Fibroblast of the conjunctiva (primary cell): ENCODE measurements at regions not wholly inside any gene's neighbourhood (a gene's known extent, or its start where the extent isn't known, plus 50 kb on each side); places are given as distances from the start of the nearest gene placed in this dataset.

ENCODE experiments used
- DNase-seq: peaks from one replicate; pipeline ENCODE4 v3.0.0-alpha.2; 2010; ENCODE audit warnings: low read depth

DNA sequence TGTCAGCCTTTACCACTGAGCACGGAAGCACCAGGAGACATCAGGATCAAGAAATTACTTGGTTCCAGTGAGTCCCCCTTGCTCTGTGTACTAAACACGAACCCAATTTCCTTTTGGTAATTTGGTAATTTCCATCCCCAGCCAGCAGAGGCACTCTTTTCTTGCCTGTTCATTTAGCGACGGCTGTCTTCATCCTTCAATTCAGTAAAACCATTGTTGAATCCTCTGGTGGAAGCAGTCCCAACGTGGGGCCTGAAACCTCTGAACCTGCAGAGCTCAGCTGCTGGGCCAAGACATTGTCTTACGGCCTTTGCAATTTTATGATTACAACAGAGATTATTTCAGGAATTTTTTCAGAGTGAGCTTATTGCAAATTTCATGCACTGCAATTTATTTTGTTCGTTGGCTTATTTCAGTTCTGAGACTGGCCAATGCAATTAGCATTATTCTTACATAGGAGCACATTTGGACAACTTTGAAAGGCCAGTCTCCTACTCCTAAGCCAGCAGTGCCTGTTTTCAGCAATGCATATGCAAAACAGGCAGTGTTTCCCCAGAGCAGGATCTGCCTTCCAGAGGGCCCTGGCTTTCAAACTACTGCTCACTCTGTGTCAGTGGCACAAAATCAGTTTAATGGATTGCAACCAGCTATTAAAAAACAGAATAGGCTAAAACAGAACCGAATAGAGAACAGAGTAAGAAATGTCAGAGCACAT lies 372.9 kb upstream of the TMEM132C start:
- no peak for DNase-seq

DNA sequence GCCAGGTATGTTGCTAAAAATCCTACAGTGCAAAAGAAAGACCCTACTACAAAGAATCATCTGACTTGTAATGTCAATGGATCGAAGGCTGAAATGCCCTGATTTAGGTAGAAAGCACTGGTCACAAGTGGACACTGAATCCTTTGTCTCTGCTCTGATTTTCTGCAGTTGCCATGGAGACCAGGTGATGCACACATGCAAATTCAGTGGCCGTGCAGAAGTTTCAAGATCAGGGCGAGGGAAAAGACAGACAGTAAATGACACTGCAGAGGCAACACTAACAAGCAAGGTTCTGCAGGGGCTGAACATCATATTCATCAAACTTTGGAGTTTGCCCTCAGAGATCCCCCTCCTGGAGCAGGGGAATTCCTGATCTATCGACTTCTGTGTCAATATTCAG lies 370.3 kb upstream of the TMEM132C start:
- DNase-seq, result no peak

DNA sequence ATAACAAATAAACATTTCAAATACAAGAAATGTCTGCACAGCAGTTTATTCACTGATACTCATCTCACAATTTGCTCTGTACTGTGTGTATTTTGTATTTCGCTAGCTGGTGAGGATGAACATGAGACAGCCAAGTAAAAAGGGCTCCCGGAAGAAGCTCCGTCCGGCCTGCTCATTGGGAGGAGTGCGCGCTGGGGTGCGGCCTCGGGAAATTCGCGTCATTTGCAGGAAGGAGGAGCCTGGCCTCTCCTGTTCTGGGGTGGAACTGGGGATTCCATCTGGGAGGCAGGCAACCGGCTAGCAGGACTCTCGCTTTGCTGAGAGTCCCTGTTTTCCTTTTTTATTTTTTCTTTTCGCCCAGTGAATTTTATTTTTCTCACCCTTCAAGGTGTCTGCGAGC lies 368.4 kb upstream of the TMEM132C start:
- no peak for DNase-seq

DNA sequence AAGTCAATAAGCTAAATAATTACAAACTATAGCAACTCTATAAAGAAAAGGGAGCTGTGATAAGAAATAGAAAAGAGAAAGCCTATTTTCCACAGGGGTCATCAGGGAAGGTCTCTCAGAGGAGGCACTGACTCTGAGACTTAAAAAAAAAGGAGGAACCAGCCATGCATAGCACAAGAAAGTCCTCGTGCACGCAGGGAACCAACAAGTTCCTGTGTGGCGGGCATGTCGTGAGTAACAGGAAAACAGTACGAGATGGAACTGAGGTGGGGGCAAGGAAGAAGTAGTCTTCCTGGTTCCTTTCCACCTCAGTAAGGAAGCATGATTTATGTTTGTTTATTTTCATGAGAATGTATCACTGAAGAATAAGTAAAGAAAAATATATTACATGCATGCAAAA lies 367.0 kb upstream of the TMEM132C start:
- no peak for DNase-seq

DNA sequence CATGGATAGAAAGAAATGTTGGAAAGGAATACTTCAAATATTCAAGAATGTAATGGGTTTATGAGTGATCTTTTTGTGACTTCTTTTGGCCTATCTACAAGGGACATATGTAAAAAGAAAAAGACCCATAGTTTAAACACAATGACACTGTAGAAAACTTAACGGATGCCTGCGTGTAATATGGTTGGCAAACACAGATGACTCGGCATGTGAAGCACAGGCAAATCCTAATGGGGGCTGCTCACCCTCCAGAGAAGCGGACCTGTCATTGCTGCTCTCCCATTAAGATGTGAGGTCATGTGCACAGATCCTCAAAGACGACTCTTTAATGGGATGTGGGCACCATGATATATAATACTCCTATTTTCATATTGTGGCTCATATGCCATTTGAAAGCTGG lies 366.6 kb upstream of the TMEM132C start:
- DNase-seq, result no peak

DNA sequence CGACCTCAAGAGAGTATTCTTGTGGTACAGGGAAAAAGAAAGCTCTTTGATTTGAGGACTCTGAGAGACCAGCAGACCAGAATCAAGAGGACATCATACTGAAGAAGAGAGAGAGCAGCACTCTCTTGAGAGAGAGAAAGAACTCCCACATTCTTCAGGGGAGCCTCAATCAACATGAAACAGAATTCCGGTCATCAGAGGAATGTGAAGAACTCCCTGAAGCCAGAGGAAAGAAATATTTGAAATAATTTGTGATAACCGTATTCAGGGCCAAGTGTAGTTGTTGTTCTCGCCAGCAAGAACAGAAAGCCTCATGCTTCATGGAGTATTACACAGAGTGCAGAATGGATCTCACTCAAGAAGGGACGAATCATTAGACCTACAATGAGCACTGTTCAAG lies 363.8 kb upstream of the TMEM132C start:
- DNase-seq, result no peak

DNA sequence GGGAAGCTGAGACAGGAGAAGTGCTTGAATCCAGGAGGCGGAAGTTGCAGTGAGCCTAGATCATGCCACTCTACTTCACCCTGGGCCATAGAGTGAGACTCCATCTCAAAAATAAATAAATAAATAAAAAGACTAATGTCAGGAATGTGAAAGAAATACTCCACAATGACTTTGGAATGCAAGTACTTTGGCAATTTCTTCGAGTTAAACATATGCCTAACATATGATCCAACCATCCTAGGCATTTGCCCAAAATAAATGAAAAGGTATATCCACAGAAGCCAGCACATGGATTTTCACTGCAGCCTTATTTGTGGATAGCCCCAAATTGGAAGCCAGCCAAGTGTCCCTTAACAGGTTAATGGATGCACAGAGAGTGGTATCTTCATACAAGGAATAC lies 357.9 kb upstream of the TMEM132C start:
- DNase-seq, result no peak

DNA sequence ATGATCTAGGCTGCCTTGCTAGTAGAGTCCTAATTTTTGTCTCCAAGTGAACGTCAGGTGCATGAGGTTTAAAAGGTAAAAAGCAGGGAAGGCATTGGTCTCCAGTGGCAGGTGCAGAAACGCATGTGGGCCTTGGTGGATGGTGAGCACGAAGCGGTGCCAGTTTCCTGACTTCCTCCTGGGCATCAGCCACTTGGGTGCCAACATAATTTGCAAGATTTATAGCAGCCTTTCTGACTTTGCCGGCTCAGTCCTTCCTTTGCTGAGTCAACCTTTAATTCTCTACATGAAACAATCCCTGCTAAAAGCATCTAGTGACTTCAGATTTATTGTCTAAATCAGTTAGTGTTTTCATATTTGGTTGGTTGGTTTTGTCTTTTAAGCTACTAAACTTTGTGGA lies 355.7 kb upstream of the TMEM132C start:
- DNase-seq, result no peak

DNA sequence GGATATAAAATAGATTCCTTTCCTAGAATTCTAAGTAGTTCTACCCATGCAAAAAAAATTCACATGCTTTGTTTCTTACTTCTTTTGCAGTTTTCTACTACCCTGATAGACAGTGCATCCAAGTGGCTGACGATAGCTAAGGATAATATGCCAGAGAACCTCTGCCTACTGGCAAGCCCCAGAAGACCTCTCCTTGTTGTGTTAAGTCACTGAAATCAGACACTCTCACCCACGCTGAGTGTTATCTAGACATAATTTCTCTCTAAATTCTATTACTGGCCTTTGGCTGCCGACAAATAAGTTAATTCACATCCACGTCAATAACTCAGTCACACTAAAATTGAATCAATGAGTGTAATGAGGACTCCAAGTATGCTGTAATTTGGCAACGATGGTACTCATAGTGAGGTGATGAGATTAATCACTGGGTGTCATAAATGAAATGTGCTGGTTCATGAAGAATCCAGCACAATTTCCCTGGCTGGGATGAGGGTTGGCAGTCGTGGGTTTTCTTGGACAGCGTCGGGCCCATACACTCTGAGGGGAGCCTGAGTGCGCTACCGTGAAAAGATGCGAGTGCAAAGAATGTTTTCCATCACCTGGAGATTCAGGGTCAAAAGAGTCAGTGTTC lies 354.8 kb upstream of the TMEM132C start:
- no peak for DNase-seq

DNA sequence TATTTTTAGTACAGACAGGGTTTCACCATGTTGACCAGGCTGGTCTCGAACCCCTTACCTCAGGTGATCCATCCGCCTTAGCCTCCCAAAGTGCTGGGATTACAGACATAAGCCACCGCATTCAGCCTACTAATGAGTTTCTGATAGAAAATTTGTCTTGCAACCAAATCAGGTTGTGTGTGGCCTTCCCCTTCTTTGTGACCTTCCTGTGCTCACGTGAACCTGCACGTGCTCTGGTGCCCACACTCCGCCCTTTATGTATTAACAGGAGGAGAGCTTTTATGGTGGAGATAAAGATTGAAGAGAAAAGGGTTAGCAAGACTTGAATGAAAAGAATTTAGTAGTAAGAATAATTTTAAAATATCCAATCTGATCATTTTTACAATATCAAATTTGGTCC lies 343.5 kb upstream of the TMEM132C start:
- no peak for DNase-seq

DNA sequence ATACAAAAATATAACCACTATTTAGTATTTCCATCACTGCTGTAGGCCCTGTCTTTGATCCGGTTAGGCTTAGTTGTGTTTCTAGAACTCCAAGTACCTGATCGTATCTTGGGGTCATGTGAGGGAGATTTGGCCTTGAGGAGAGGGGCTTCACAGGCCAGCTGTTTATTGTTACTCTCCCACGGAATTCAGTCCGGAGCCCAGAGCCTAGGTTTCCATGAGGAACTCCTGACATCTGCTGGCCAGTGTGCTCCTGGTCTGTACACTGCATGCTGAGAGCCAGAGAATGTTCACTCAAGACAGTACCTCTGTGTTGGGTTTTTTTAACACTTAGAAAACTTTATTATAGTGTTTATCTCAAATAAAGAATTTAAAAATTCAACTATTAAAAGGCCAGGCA lies 341.0 kb upstream of the TMEM132C start:
- peak; percentile 8 for DNase-seq

DNA sequence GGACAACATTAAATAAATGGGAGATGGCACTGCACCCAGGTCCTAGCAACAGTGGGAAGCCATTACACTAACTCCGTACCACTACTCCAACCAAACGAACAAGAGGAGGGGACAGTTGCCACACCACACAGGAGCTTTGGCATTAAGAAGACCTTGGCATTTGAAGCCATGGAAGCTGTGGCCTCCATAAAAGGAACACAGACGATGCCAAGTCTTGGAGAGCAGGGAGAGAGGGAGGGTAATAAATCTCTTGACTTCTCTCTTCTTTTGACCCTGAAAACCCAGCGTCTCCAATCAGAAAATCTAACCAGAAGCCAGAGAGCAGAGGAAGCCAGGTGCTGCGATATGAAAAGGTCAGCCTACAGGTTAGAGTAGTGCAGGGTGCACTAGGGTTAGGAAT lies 338.8 kb upstream of the TMEM132C start:
- DNase-seq, result no peak

DNA sequence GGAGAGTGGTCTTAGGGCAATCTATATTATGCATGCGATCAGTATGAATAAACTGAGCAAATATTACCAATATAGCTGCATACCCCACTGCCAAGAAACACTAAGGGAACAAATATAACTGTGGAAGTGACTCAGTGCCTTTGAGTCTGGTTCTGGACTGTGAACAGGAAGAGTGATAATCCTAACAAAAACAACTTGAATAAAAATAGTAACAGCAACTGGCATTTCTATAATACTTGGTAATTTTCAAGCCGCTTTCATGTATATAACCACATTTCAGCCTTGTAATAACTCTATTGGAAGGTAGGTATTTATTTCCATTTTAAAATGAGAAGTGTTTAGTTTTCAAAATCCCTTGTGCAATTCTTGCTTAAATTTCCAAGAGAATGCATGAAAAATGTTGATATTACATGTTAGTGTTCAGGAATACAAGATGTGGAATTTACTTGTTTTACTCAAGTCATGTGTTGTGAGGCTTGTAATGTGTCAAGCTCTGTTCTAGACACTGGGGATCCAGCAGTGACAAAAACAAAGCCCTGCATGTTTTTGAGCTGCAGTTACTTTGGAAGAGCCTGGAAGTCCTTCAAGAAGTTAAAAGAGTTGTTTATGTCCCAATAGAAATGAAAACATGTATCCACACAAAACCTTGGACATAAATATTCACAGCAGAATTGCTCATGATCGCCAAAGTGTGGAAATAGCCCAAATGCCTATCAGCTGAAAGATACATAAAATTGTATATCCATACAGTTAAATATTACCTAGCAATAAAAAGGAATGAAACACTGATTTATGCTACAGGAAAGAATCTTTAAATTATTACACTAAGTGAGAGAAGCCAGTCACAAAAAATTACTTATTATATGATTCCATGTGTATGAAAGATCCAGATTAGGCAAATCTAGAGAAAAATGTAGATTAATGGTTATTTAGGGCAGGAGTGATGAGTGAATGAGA lies 338.1 kb upstream of the TMEM132C start:
- peak; percentile 3 for DNase-seq

DNA sequence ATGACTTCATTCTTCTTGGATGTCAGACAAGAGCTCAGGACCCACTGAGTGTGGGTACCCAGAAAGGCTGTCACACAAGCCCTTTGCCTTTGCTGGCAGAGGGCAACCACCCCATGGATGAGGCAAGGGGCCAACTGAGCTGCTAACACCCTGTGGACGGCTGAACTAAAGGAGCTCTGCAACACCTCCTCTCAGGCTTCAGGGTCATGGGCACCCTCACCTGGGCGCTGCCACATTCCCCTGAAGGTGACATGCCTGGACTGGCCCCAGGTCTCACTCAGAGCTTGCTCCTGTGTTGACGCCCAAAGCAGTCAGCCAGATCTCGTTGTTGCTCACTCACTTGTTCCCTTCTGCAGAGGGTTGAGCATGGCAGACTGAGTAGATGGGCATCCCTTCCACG lies 336.8 kb upstream of the TMEM132C start:
- DNase-seq, result no peak

DNA sequence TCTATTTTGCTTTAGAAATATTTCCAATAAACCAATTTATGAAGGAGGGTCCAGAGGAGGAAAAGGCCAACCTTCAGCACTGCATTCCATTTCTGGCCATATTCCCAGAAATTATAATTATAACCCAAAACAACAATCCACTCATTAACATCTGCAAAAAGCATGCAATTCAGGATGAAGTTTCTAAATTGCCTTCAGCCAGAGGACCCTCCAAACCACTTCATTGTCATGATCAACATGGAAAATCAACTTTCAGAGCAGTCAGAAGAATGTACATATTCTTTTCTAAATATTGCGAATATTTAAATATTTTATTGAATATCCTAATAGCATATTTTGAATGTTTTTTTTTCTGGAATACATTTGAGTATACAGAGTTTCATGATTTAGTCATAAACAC lies 332.6 kb upstream of the TMEM132C start:
- no peak for DNase-seq

DNA sequence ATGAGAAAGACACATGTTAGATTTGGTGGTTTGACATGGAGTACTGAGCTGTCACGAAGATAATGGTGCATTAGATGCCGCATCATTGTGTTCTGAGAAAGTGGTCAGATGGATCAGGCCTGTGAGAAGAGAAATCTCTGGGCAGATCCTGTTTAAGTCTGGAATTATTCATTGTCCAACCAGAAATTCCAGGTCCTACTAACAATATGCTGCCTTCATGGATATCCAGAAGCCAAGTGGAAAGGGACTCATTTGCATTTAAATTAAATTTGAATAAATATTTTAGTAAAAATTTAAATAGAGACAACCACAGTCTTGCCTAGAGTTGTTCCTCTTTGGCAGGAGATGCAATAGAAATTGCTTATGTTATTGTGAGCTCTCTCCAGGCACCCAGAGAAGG lies 330.5 kb upstream of the TMEM132C start:
- no peak for DNase-seq

DNA sequence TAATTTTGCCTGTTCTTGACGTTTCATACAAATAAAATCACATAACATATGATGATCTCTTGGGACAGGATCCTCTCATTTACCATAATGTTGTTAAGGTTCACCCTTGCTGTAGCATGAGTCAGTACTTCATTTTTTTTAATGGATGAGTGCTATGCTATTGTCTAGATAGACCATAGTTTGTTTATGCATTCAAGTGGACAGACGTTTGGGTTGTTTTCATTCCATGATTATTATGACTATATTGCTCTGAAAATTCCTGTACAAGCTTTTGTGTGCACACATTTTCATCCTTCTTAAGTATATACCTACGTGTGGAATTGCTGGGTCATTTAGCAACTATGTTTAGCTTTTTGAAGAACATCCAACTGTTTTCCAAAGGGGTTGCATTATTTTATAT lies 325.6 kb upstream of the TMEM132C start:
- DNase-seq, result no peak

DNA sequence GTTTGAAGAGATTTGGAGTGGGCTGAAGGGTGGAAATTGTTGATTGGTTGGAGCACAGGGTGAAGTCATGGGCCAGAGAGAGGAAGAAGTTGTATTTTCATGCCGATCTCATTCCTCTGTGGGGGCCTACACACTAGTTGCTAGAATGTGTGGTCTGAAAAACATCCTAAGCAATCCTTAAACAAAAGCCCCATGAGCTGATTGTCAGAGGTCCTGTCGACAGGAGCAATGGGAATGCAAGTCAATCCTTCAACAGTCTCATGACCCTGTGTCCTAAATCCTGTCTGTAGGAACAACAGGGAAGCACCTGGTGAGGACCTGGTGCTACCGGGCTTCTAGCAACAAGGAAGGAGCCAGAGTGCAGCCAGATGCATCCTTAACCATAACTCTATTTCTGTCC lies 324.0 kb upstream of the TMEM132C start:
- no peak for DNase-seq

DNA sequence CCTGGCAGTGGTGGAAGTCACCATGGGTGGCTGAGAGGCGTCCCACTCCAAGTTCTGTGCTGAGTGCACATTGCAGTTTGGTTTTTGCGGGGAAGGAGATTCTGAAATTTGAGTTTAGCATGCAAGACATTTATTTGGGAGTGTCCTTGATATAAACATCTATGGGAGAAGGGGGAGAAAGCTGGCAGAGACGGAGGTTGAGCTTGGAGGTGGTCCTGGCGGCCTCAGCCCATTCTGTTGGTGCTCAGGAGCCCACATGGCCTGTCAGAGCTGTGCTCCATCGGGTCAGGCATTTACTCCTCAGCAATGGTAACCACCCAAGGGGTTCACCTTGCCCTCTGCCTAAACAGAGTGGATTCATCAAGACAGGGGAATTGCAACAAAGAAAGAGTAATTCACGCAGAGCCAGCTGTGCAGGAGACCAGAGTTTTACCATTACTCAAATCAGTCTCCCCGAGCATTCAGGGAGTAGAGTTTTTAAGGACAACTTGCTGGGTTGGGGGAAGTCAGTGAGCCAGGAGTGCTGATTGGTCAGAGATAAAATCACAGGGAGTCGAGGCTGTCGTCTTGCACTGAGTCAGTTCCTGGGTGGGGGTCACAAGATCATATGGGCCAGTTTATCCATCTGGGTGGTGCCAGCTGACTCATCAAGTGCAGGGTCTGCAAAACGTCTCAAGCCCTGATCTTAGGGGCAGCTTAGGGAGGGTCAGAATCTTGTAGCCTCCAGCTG lies 323.3 kb upstream of the TMEM132C start:
- DNase-seq, result no peak

DNA sequence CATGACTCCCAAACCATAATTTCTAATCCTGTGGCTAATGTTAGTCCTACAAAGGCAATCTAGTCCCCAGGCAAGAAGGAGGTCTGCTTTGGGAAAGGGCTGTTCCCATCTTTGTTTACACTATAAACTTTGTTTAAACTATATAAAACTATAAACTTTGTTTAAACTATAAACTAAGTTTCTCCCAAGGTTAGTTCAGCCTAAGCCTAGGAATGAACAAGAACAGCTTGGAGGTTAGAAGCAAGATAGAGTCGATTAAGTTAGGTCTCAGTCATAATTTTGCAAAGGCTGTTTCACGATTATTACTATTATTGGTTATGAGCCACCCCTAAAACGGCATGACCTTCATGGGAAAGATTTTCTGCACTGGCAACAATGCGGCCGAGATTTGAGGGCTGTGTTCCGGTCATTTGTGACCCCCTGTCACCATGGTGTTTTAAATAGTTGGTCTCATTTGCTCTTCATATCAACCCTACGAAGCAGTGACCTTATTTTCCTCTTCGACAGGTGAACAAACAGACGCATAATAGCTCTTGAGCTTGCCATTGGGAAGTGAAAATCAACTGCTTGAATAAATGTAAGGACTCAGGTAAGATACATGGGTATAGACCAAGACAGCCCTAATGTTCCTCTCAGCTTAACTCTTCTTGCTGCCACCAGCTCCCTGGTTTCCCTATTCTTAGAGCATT lies 322.6 kb upstream of the TMEM132C start:
- DNase-seq, result no peak

DNA sequence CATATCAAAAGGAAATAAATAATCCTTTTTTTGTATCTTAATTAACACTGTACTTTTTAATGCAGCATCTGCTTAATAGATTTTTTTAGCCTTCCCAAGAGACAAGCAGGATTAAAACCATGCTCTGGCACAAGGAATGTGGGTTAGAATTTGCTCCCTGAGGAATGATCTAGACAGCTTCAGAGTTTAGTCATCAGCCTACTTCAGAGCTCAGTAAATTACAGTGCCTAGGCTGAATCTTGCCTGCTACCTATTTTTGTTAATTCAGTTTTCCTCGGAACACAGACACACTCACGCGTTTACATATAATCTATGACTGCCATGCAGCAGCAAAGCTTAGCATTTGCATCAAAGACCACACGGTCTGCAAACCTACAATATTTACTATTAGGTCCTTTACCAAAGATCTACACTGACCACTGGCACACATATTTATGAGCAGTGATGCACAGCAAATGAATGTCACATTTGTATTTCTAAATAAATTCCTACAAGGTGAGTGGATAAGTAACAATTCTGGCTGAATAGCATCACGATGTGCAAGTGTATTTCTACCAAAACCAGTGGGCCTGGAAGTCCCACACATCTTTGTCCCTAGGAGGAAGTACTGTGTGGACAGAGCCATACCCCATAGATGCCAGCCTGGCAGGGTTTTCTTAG lies 309.8 kb upstream of the TMEM132C start:
- DNase-seq, result no peak
